ENCODE measurements at regions not wholly inside any gene's neighbourhood (a gene's known extent, or its start where the extent isn't known, plus 50 kb on each side); places are given as distances from the start of the nearest gene placed in this dataset.
"Not testable (repeated sequence)": the region's sequence is repeated elsewhere in the genome, so short reads cannot be mapped to it uniquely, and the experiment has no call there.

DNA sequence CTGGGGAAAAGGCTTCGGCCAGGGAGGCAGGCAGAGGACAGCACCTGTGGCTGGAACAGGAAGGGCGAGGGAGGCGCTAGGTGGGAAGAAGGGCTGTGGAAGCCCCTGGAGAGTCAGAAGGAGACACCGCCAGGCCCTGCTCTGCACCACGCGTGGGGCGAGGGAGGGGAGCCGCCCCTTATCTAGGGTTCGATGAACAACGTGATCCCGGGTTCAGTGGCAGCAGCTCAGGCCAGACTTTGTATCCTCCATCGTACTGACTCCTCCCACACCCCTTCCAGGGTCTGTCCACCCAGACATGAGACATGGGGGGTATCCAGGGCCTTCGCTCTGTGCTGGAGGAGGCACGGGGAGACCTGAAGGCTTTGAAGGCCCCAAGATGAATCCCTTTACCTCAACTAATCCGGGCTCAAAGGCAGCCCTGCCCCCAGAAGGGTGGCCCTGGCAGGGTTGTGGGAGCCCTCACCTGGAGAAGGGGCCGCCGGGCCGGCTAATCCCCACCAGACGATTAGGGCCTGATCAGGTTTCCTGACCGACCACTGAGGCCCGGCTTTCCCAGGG, 110.8 kb downstream of the PDGFA start:
- DNase-seq (no peak), ATAC-seq (ENCODE audit: insufficient read depth, low read depth) (no peak)
- H3K4me3 ChIP-seq (ENCODE audit: low read depth in 1 of 2, low read length in 2 of 2): no peak overlapping the region
- H3K4me1 ChIP-seq (ENCODE audit: insufficient read depth, low read length): no peaks in the 10 kb centered on the region
- H3K4me2 ChIP-seq (ENCODE audit: insufficient read depth, low read length): no peak overlapping the region
- no peaks in the 10 kb centered on the region for H4K20me1 ChIP-seq (ENCODE audit: insufficient read depth, low read length)
- H3K36me3 ChIP-seq (ENCODE audit: insufficient read depth, low read length): no peaks in the 10 kb centered on the region
- no peak overlapping the region for H2AFZ ChIP-seq (ENCODE audit: low read depth, low read length)
- H3K79me2 ChIP-seq (ENCODE audit: insufficient read depth, low read length): no peaks in the 10 kb centered on the region
- H3K27ac ChIP-seq (ENCODE audit: low read length): no peak overlapping the region
- H3K27me3 ChIP-seq (ENCODE audit: insufficient read depth, low read length, poor library complexity): no peaks in the 10 kb centered on the region
- H3K9me3 ChIP-seq (ENCODE audit: insufficient read depth, low read length, severe bottlenecking): no peaks in the 10 kb centered on the region
- H3K9ac ChIP-seq (ENCODE audit: low read depth, low read length): no peak overlapping the region
- TF ChIP-seq, protein P1, sequence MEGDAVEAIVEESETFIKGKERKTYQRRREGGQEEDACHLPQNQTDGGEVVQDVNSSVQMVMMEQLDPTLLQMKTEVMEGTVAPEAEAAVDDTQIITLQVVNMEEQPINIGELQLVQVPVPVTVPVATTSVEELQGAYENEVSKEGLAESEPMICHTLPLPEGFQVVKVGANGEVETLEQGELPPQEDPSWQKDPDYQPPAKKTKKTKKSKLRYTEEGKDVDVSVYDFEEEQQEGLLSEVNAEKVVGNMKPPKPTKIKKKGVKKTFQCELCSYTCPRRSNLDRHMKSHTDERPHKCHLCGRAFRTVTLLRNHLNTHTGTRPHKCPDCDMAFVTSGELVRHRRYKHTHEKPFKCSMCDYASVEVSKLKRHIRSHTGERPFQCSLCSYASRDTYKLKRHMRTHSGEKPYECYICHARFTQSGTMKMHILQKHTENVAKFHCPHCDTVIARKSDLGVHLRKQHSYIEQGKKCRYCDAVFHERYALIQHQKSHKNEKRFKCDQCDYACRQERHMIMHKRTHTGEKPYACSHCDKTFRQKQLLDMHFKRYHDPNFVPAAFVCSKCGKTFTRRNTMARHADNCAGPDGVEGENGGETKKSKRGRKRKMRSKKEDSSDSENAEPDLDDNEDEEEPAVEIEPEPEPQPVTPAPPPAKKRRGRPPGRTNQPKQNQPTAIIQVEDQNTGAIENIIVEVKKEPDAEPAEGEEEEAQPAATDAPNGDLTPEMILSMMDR (IDR thresholded peaks at IDR 0.05; ENCODE audit: borderline replicate concordance, extremely low read depth, low read length, poor library complexity, severe bottlenecking): no peak
- TF ChIP-seq EZH2 (IDR thresholded peaks at IDR 0.05; ENCODE audit: borderline replicate concordance, low read depth, low read length, severe bottlenecking): no peak

DNA sequence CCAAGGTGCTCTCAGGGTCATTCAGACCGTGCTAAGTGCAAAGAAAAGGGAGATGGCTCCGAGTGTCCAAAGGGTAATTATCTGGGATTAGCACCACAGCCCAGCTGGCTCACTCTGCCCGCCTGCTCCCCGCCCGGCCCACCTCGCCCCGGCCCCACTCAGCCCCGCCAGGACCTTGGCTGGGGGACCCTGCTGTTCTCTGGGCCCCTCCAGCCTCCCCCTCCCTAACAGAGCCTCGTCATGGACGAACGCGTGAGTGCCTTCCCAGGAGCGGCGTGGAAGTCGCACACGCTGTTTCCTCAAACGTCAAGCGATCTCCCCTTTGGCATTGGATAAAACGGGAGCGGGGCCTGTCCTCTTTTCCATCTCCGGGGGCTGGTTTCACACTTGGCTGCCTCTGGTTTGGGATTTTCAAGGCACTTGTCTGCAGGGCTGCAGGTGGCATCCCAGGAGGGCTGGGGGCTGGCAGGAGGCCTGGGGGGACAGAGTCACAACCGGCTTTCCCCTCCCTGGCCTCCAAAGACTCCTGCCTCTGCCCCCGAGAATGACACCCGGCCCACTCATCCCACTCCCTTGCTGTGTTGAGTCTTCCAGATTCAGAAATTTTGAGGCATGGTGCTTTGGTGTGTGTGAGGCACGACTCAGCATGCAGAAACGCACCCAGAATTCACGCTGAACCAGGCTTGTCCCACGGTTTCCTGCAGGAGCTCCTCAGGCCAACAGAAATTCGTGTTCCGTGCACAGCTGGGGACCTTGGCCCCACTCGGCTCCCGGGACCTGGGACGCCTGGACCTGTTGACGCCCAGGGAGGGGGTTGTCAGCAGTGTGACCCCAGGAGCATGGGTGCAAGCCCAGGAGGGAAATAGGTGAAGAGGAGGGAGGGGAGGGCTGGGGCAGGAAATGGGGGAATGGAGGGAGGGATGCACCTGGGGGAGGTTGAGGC, 110.0 kb downstream of the PDGFA start:
- H3K27ac ChIP-seq (ENCODE audit: low read length): no peak overlapping the region
- no peak for TF ChIP-seq EZH2 (IDR thresholded peaks at IDR 0.05; ENCODE audit: borderline replicate concordance, low read depth, low read length, severe bottlenecking)
- TF ChIP-seq, protein P1 (IDR thresholded peaks at IDR 0.05; ENCODE audit: borderline replicate concordance, extremely low read depth, low read length, poor library complexity, severe bottlenecking): no peak
- no peaks in the 10 kb centered on the region for H3K36me3 ChIP-seq (ENCODE audit: insufficient read depth, low read length)
- H3K9me3 ChIP-seq (ENCODE audit: insufficient read depth, low read length, severe bottlenecking): no peaks in the 10 kb centered on the region
- H2AFZ ChIP-seq (ENCODE audit: low read depth, low read length): no peak overlapping the region
- no peaks in the 10 kb centered on the region for H4K20me1 ChIP-seq (ENCODE audit: insufficient read depth, low read length)
- no peak overlapping the region for H3K9ac ChIP-seq (ENCODE audit: low read depth, low read length)
- no peaks in the 10 kb centered on the region for H3K27me3 ChIP-seq (ENCODE audit: insufficient read depth, low read length, poor library complexity)
- no peaks in the 10 kb centered on the region for H3K79me2 ChIP-seq (ENCODE audit: insufficient read depth, low read length)
- DNase-seq: no peak
- no peak for ATAC-seq (ENCODE audit: insufficient read depth, low read depth)
- no peaks in the 10 kb centered on the region for H3K4me1 ChIP-seq (ENCODE audit: insufficient read depth, low read length)
- no peak overlapping the region for H3K4me3 ChIP-seq (ENCODE audit: low read depth in 1 of 2, low read length in 2 of 2)
- H3K4me2 ChIP-seq (ENCODE audit: insufficient read depth, low read length): no peak overlapping the region

DNA sequence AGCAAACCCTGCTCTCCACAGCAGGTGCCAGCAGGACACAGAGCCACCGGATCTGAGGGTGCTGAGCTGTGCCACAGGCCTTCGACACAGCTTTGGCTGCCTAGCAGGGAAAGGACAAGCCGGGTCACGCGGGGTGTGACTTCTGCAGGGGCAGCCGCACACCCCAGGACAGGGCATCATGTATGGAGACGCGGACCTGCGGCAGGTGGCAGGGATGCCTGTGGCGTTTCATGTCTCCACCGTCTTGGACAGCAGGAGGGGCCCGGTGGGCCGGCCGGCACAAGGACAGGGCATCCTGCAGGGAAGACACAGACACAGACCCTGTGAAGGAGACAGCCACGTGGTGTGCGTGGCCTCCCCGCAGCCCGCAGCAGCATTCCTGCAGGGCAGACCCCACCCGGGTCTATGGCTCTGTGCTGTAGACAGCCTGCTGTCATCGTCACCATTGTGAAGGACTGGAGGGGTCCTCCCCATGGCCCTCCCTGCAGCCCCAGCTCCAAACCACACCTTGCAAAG, 109.2 kb downstream of the PDGFA start:
- H3K4me3 ChIP-seq (ENCODE audit: low read depth in 1 of 2, low read length in 2 of 2): no peak overlapping the region
- H3K4me2 ChIP-seq (ENCODE audit: insufficient read depth, low read length): no peak overlapping the region
- no peaks in the 10 kb centered on the region for H3K4me1 ChIP-seq (ENCODE audit: insufficient read depth, low read length)
- no peak overlapping the region for H3K9ac ChIP-seq (ENCODE audit: low read depth, low read length)
- H4K20me1 ChIP-seq (ENCODE audit: insufficient read depth, low read length): no peaks in the 10 kb centered on the region
- DNase-seq: no peak
- ATAC-seq (ENCODE audit: insufficient read depth, low read depth): no peak
- H3K36me3 ChIP-seq (ENCODE audit: insufficient read depth, low read length): no peaks in the 10 kb centered on the region
- no peaks in the 10 kb centered on the region for H3K79me2 ChIP-seq (ENCODE audit: insufficient read depth, low read length)
- H2AFZ ChIP-seq (ENCODE audit: low read depth, low read length): no peak overlapping the region
- no peak overlapping the region for H3K27ac ChIP-seq (ENCODE audit: low read length)
- no peak for TF ChIP-seq EZH2 (IDR thresholded peaks at IDR 0.05; ENCODE audit: borderline replicate concordance, low read depth, low read length, severe bottlenecking)
- TF ChIP-seq, protein P1 (IDR thresholded peaks at IDR 0.05; ENCODE audit: borderline replicate concordance, extremely low read depth, low read length, poor library complexity, severe bottlenecking): no peak
- no peaks in the 10 kb centered on the region for H3K9me3 ChIP-seq (ENCODE audit: insufficient read depth, low read length, severe bottlenecking)
- H3K27me3 ChIP-seq (ENCODE audit: insufficient read depth, low read length, poor library complexity): no peaks in the 10 kb centered on the region

- not testable (repeated sequence) for H3K4me1 ChIP-seq (ENCODE audit: insufficient read depth, low read length); H3K9me3 ChIP-seq (ENCODE audit: insufficient read depth, low read length, severe bottlenecking); H3K4me2 ChIP-seq (ENCODE audit: insufficient read depth, low read length); H3K9ac ChIP-seq (ENCODE audit: low read depth, low read length); H3K36me3 ChIP-seq (ENCODE audit: insufficient read depth, low read length); H3K79me2 ChIP-seq (ENCODE audit: insufficient read depth, low read length); DNase-seq; H4K20me1 ChIP-seq (ENCODE audit: insufficient read depth, low read length); H3K27me3 ChIP-seq (ENCODE audit: insufficient read depth, low read length, poor library complexity); H3K27ac ChIP-seq (ENCODE audit: low read length); H2AFZ ChIP-seq (ENCODE audit: low read depth, low read length); H3K4me3 ChIP-seq (ENCODE audit: low read depth in 1 of 2, low read length in 2 of 2); ATAC-seq (ENCODE audit: insufficient read depth, low read depth)
These were observed 108.5 kb downstream of the PDGFA start for GRCh38 chr7:411116-411515.
